Astrocyte (in vitro differentiated cells and primary cell): ENCODE measurements at regions not wholly inside any gene's neighbourhood (a gene's known extent, or its start where the extent isn't known, plus 50 kb on each side); places are given as distances from the start of the nearest gene placed in this dataset.

Source experiments
- DNase-seq: peaks from one replicate; pipeline ENCODE4 v3.0.0-alpha.2; 2010; ENCODE audit warnings: low read depth
- FAIRE-seq: peaks from 2 replicates; lab custom pipeline; 2011; peaks lifted over from hg19 to GRCh38; lab: Jason Lieb, UNC
- H2AFZ ChIP-seq: 2 replicates; pipeline ENCODE4 v1.6.0; 2012; ENCODE audit warnings: low read depth, low read length, inconsistent platforms
- H3K27ac ChIP-seq: 2 replicates; pipeline ENCODE4 v1.5.1; 2011; ENCODE audit warnings: low read depth, low read length, inconsistent platforms
- H3K27me3 ChIP-seq: 2 replicates; pipeline ENCODE4 v1.6.0; 2011; ENCODE audit warnings: low read length, inconsistent platforms; ENCODE audit not compliant: insufficient read depth
- H3K36me3 ChIP-seq: 2 replicates; pipeline ENCODE4 v1.5.1; 2011; ENCODE audit warnings: low read length, inconsistent platforms; ENCODE audit not compliant: insufficient read depth
- H3K4me1 ChIP-seq: 2 replicates; pipeline ENCODE4 v1.5.1; 2011; ENCODE audit warnings: low read length, inconsistent platforms; ENCODE audit not compliant: insufficient read depth
- H3K4me2 ChIP-seq: 2 replicates; pipeline ENCODE4 v1.6.0; 2012; ENCODE audit warnings: low read length, inconsistent platforms
- H3K4me3 ChIP-seq: 2 replicates; pipeline ENCODE4 v1.5.1; 2011; ENCODE audit warnings: low read depth, mild to moderate bottlenecking, low read length, inconsistent platforms; ENCODE audit not compliant: insufficient read depth
- H3K79me2 ChIP-seq: 2 replicates; pipeline ENCODE4 v1.6.0; 2012; ENCODE audit warnings: mild to moderate bottlenecking, low read length, inconsistent platforms; ENCODE audit not compliant: insufficient read depth
- H3K9ac ChIP-seq: 2 replicates; pipeline ENCODE4 v1.6.0; 2012; ENCODE audit warnings: mild to moderate bottlenecking, low read length, inconsistent platforms
- H3K9me3 ChIP-seq: 2 replicates; pipeline ENCODE4 v1.5.1; 2012; ENCODE audit warnings: low read depth, mild to moderate bottlenecking, low read length, inconsistent platforms; ENCODE audit not compliant: insufficient read depth
- H4K20me1 ChIP-seq: 2 replicates; pipeline ENCODE4 v1.6.0; 2012; ENCODE audit warnings: low read length, inconsistent platforms; ENCODE audit not compliant: insufficient read depth
- H3K27ac Mint-ChIP-seq: one replicate; pipeline ENCODE4 v1.8.0; 2021; ENCODE audit warnings: mild to moderate bottlenecking, mixed read lengths; ENCODE audit not compliant: unreplicated experiment
- H3K27me3 Mint-ChIP-seq: one replicate; pipeline ENCODE4 v1.8.0; 2021; ENCODE audit warnings: low read depth, mixed read lengths; ENCODE audit not compliant: unreplicated experiment
- H3K36me3 Mint-ChIP-seq: one replicate; pipeline ENCODE4 v1.8.0; 2021; ENCODE audit warnings: low read depth, mixed read lengths; ENCODE audit not compliant: unreplicated experiment
- H3K4me1 Mint-ChIP-seq: one replicate; pipeline ENCODE4 v1.8.0; 2021; ENCODE audit warnings: low read depth, mixed read lengths; ENCODE audit not compliant: unreplicated experiment
- H3K4me3 Mint-ChIP-seq: one replicate; pipeline ENCODE4 v1.8.0; 2021; ENCODE audit warnings: mild to moderate bottlenecking, moderate library complexity, mixed read lengths; ENCODE audit not compliant: unreplicated experiment
- H3K9me3 Mint-ChIP-seq: one replicate; pipeline ENCODE4 v1.8.0; 2021; ENCODE audit warnings: mild to moderate bottlenecking, mixed read lengths; ENCODE audit not compliant: unreplicated experiment
- CTCF ChIP-seq: IDR thresholded peaks from 2 replicates; pipeline ENCODE4 v1.5.1; 2011; ENCODE audit warnings: low read depth, mild to moderate bottlenecking, inconsistent platforms, low read length, moderate library complexity; ENCODE audit not compliant: insufficient read depth
- EZH2 ChIP-seq: IDR thresholded peaks from 2 replicates; pipeline ENCODE4 v1.6.1; 2012; ENCODE audit warnings: mild to moderate bottlenecking, low read length, inconsistent platforms; ENCODE audit not compliant: insufficient read depth

- no peaks in the 10 kb centered on the region for H3K4me1 Mint-ChIP-seq
- Histone ChIP-seq H3K27me3 (no peaks in the 10 kb centered on the region), H3K4me2 (no peak overlapping the region), H3K36me3 (no peaks in the 10 kb centered on the region), H3K27ac (no peak overlapping the region), H3K4me1 (no peaks in the 10 kb centered on the region), H3K79me2 (no peaks in the 10 kb centered on the region), H3K9me3 (no peaks in the 10 kb centered on the region), H3K4me3 (no peak overlapping the region), H2AFZ (no peak overlapping the region), H3K9ac (no peak overlapping the region), H4K20me1 (no peaks in the 10 kb centered on the region)
- TF ChIP-seq CTCF = no peak
- TF ChIP-seq EZH2 = no peak
- H3K36me3 Mint-ChIP-seq = no peaks in the 10 kb centered on the region
- DNase-seq (no peak), FAIRE-seq (no peak)
- no peaks in the 10 kb centered on the region for H3K27me3 Mint-ChIP-seq
- no peaks in the 10 kb centered on the region for H3K9me3 Mint-ChIP-seq
- H3K27ac Mint-ChIP-seq = no peak overlapping the region
- H3K4me3 Mint-ChIP-seq = no peak overlapping the region
Observed at GRCh38 chr13:100842136-100842535, 167.5 kb upstream of the TMTC4 start.

GRCh38 chr13:100838387-100838786 lies 163.8 kb upstream of the TMTC4 start:
- Histone ChIP-seq H3K9me3 (no peaks in the 10 kb centered on the region), H3K4me1 (no peaks in the 10 kb centered on the region), H3K27ac (no peak overlapping the region), H3K27me3 (no peaks in the 10 kb centered on the region), H3K4me3 (no peak overlapping the region), H2AFZ (no peak overlapping the region), H3K9ac (no peak overlapping the region), H3K79me2 (no peaks in the 10 kb centered on the region), H3K4me2 (no peak overlapping the region), H4K20me1 (no peaks in the 10 kb centered on the region), H3K36me3 (no peaks in the 10 kb centered on the region)
- no peaks in the 10 kb centered on the region for H3K9me3 Mint-ChIP-seq
- DNase-seq (no peak), FAIRE-seq (no peak)
- H3K4me1 Mint-ChIP-seq = no peaks in the 10 kb centered on the region
- H3K27me3 Mint-ChIP-seq = no peaks in the 10 kb centered on the region
- no peaks in the 10 kb centered on the region for H3K36me3 Mint-ChIP-seq
- no peak overlapping the region for H3K27ac Mint-ChIP-seq
- H3K4me3 Mint-ChIP-seq = no peak overlapping the region
- no peak for TF ChIP-seq CTCF

GRCh38 chr13:100837631-100838030 lies 163.0 kb upstream of the TMTC4 start:
- Mint-ChIP-seq H3K27me3 (peaks cover 2% of the 10 kb centered on the region), H3K36me3 (no peaks in the 10 kb centered on the region), H3K9me3 (no peaks in the 10 kb centered on the region), H3K4me1 (no peaks in the 10 kb centered on the region), H3K27ac (no peak overlapping the region), H3K4me3 (no peak overlapping the region)
- H3K79me2 ChIP-seq = no peaks in the 10 kb centered on the region
- DNase-seq (no peak), FAIRE-seq (no peak)
- H2AFZ ChIP-seq = no peak overlapping the region
- TF ChIP-seq EZH2 (no peak), CTCF (no peak)
- H3K27ac ChIP-seq = no peak overlapping the region
- H3K9me3 ChIP-seq = no peaks in the 10 kb centered on the region
- H3K9ac ChIP-seq = no peak overlapping the region
- no peaks in the 10 kb centered on the region for H3K27me3 ChIP-seq
- no peaks in the 10 kb centered on the region for H3K4me1 ChIP-seq
- no peak overlapping the region for H3K4me3 ChIP-seq
- no peaks in the 10 kb centered on the region for H4K20me1 ChIP-seq
- no peaks in the 10 kb centered on the region for H3K36me3 ChIP-seq
- H3K4me2 ChIP-seq = no peak overlapping the region
